ENCODE measurements at regions not wholly inside any gene's neighbourhood (a gene's known extent, or its start where the extent isn't known, plus 50 kb on each side); places are given as distances from the start of the nearest gene placed in this dataset.

DNA sequence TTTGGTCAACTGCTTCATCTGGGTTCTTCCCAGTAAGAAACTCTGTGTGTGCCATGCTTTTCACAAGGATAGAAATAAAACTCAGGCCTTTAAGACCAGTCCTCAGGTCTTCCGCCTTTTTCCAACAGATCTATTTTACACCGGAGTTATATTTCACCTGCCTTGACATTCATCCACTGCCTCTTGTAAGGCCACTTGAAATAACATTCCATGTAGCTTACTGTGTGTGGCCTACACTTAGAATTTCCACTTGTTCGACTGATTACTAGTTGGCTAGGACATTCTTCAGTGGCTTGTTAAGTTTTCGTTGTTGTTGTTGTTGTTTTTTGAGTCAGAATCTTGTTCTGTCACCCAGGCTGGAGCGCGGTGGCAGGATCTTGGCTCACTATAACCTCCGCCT is 92.8 kb upstream of the UNC5C start:
- no peak overlapping the region for H3K4me3 ChIP-seq (ENCODE audit: low read length)
- TF ChIP-seq, protein P1, sequence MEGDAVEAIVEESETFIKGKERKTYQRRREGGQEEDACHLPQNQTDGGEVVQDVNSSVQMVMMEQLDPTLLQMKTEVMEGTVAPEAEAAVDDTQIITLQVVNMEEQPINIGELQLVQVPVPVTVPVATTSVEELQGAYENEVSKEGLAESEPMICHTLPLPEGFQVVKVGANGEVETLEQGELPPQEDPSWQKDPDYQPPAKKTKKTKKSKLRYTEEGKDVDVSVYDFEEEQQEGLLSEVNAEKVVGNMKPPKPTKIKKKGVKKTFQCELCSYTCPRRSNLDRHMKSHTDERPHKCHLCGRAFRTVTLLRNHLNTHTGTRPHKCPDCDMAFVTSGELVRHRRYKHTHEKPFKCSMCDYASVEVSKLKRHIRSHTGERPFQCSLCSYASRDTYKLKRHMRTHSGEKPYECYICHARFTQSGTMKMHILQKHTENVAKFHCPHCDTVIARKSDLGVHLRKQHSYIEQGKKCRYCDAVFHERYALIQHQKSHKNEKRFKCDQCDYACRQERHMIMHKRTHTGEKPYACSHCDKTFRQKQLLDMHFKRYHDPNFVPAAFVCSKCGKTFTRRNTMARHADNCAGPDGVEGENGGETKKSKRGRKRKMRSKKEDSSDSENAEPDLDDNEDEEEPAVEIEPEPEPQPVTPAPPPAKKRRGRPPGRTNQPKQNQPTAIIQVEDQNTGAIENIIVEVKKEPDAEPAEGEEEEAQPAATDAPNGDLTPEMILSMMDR (conservative IDR thresholded peaks at IDR 0.05; ENCODE audit: low read depth, low read length) = no peak
- no peak for DNase-seq (ENCODE audit: low read depth)

DNA sequence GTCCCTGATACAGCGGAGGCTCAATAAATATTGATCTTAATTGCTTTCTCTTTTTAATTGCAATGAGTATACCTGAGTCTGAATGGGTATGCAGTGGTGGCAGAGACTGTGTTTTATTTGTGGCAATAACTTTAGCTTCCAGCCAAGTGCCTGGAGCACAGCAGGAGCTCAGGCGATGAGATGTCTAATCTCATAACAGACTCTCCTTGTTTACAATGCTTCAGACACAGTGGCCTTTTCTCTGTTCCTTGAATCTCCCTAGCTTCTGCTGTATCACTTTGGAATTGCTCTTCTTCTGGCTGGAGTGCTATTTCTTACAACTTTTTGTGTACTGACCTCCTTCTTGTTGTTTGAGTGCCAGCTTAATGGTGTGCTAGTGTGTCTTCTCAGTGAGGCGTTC is 91.5 kb upstream of the UNC5C start:
- DNase-seq (ENCODE audit: low read depth) = no peak
- H3K4me3 ChIP-seq (ENCODE audit: low read length) = no peak overlapping the region
- TF ChIP-seq, protein P1 (conservative IDR thresholded peaks at IDR 0.05; ENCODE audit: low read depth, low read length) = no peak

DNA sequence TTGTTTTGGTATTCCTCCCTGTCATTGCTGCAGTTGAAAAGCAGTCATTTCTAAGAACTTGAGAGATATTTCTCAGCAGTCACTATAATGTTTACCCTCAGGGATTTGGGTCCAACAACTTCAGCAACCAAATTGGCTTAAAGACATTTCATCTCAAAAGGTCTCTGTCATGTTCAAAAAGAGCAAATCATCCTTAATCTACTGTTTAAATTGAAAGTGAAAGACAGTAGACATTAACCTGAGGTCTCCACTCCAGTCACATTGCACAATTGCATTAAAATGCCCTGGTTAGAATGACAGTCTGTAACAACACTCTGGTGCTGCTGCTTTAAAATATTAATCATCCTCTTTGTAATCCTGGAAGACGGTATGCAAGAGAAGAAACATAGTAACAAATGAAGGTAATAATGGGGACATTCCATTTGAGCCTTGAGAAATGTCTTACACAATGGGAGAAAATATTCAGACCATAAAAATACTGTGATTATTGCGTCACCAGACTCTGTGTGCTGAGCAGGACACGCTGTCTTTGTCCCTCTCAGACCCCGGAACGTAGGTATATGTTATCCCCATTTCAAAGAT is 90.2 kb upstream of the UNC5C start:
- TF ChIP-seq, protein P1 (conservative IDR thresholded peaks at IDR 0.05; ENCODE audit: low read depth, low read length) = no peak
- DNase-seq (ENCODE audit: low read depth) = no peak
- H3K4me3 ChIP-seq (ENCODE audit: low read length) = no peak overlapping the region

- no peak overlapping the region for H3K4me3 ChIP-seq (ENCODE audit: low read length)
- no peak for DNase-seq (ENCODE audit: low read depth)
- TF ChIP-seq, protein P1 (conservative IDR thresholded peaks at IDR 0.05; ENCODE audit: low read depth, low read length) = peak; percentile 59
These were observed 88.3 kb upstream of the UNC5C start for GRCh38 chr4:95637043-95637600.

DNA sequence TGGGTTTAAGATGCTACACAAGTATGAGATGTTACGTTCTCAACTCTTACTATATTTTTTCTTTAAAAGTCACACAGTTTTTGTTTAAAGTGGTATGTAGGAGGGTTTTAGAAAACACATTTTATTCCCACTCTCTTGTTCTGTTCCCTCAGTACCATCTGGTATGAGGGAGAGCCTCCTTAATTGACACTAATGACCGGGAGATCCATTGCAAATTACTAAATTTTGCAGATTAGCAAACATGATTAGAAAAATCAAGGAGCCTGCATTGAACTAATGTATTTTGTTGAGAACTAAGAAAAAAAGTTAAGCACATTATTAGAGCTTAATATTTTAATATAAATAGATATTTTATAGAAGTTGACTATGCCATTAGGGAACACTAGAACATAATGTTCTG is 87.3 kb upstream of the UNC5C start:
- TF ChIP-seq, protein P1 (conservative IDR thresholded peaks at IDR 0.05; ENCODE audit: low read depth, low read length) = no peak
- H3K4me3 ChIP-seq (ENCODE audit: low read length) = no peak overlapping the region
- no peak for DNase-seq (ENCODE audit: low read depth)

- TF ChIP-seq, protein P1 (conservative IDR thresholded peaks at IDR 0.05; ENCODE audit: low read depth, low read length) = no peak
- DNase-seq (ENCODE audit: low read depth) = no peak
- H3K4me3 ChIP-seq (ENCODE audit: low read length) = no peak overlapping the region
These were observed 78.9 kb upstream of the UNC5C start for GRCh38 chr4:95627709-95628108.

- no peak overlapping the region for H3K4me3 ChIP-seq (ENCODE audit: low read length)
- TF ChIP-seq, protein P1 (conservative IDR thresholded peaks at IDR 0.05; ENCODE audit: low read depth, low read length) = no peak
- no peak for DNase-seq (ENCODE audit: low read depth)
These were observed 78.3 kb upstream of the UNC5C start for GRCh38 chr4:95627024-95627605.

Data from retinal pigment epithelial cell (primary cell).